OCI-LY7 (cell line): ENCODE measurements at regions not wholly inside any gene's neighbourhood (a gene's known extent, or its start where the extent isn't known, plus 50 kb on each side); places are given as distances from the start of the nearest gene placed in this dataset.

Experiments
- BruUV-seq: library from RNA; stranded (reverse); fragments of 400-500 nt; replicated peaks from 2 replicates; lab custom pipeline; 2021; lab: Mats Ljungman, UMichigan
- CTCF ChIA-PET: fragments of 300-600 bp; sonication (Branson Sonifier 250); formaldehyde crosslinking; loops from one replicate; lab custom pipeline; 2022; ENCODE audit warnings: antibody characterized with exemption; ENCODE audit not compliant: unreplicated experiment; lab: Charles Lee
- POLR2A ChIA-PET: fragments of 300-600 bp; sonication (Branson Sonifier 250); formaldehyde crosslinking; loops from one replicate; lab custom pipeline; 2022; ENCODE audit warnings: antibody characterized with exemption; lab: Charles Lee
- DNase-seq: peaks from one replicate; pipeline ENCODE4 v3.0.0-alpha.2; 2015; ENCODE audit warnings: low spot score
- H2AFZ ChIP-seq: fragments of 200-600 bp; sonication (generic), shearing (Covaris generic); 2 replicates; pipeline ENCODE4 v1.6.1; 2014; ENCODE audit warnings: mild to moderate bottlenecking, antibody characterized with exemption, low read length, moderate library complexity
- H3K27ac ChIP-seq: fragments of 200-600 bp; sonication (generic); 2 replicates; pipeline ENCODE4 v1.5.1; 2014; ENCODE audit warnings: mixed run types, low read depth, mild to moderate bottlenecking, moderate library complexity, low read length, inconsistent platforms; ENCODE audit not compliant: poor library complexity, severe bottlenecking
- H3K36me3 ChIP-seq: fragments of 200-600 bp; sonication (generic); 2 replicates; pipeline ENCODE4 v1.6.1; 2014; ENCODE audit warnings: mild to moderate bottlenecking, antibody characterized with exemption, low read length, moderate library complexity, mixed read lengths; ENCODE audit not compliant: insufficient read depth
- H3K4me1 ChIP-seq: fragments of 200-600 bp; sonication (generic); 2 replicates; pipeline ENCODE4 v1.5.1; 2014; ENCODE audit warnings: mild to moderate bottlenecking, low read length; ENCODE audit not compliant: insufficient read depth, poor library complexity, severe bottlenecking
- H3K4me2 ChIP-seq: fragments of 200-600 bp; sonication (generic); 2 replicates; pipeline ENCODE4 v1.6.1; 2014; ENCODE audit warnings: mild to moderate bottlenecking, low read length
- H3K4me3 ChIP-seq: fragments of 200-600 bp; sonication (generic); 2 replicates; pipeline ENCODE4 v1.5.1; 2014; ENCODE audit warnings: mild to moderate bottlenecking, low read depth, low read length; ENCODE audit not compliant: poor library complexity, severe bottlenecking
- H3K79me2 ChIP-seq: fragments of 200-600 bp; sonication (generic); 2 replicates; pipeline ENCODE4 v1.6.1; 2016; ENCODE audit warnings: low read depth, mild to moderate bottlenecking, low read length, moderate library complexity, mixed read lengths; ENCODE audit not compliant: insufficient read depth
- H3K9me2 ChIP-seq: fragments of 200-600 bp; sonication (generic); 2 replicates; pipeline ENCODE4 v1.6.1; 2016; ENCODE audit warnings: mild to moderate bottlenecking, low read length, mixed read lengths; ENCODE audit not compliant: insufficient read depth
- H3K9me3 ChIP-seq: fragments of 200-600 bp; sonication (generic); 2 replicates; pipeline ENCODE4 v1.6.1; 2014; ENCODE audit warnings: mild to moderate bottlenecking, mixed run types, low read length, mixed read lengths
- H4K20me1 ChIP-seq: fragments of 200-600 bp; sonication (generic); 2 replicates; pipeline ENCODE4 v1.6.1; 2014; ENCODE audit warnings: mild to moderate bottlenecking, antibody characterized with exemption, low read length, moderate library complexity, mixed read lengths; ENCODE audit not compliant: insufficient read depth
- CTCF ChIP-seq: fragments of 200-600 bp; sonication (generic); conservative IDR thresholded peaks from 2 replicates; pipeline ENCODE4 v1.5.1; 2014; ENCODE audit warnings: mild to moderate bottlenecking, antibody characterized with exemption, low read length, moderate library complexity, mixed read lengths
- EZH2phosphoT487 ChIP-seq: fragments of 200-600 bp; sonication (generic); IDR thresholded peaks from 2 replicates; pipeline ENCODE4 v1.6.1; 2018; ENCODE audit warnings: low read depth, borderline replicate concordance, mild to moderate bottlenecking, mixed run types, antibody characterized with exemption, low read length, moderate library complexity, mixed read lengths
- intact Hi-C: fragments of 100-400 bp; cut with micrococcal nuclease; formaldehyde crosslinking; loops from one replicate; pipeline ENCODE4 v1.10.0; 2022; ENCODE audit not compliant: unreplicated experiment

DNA sequence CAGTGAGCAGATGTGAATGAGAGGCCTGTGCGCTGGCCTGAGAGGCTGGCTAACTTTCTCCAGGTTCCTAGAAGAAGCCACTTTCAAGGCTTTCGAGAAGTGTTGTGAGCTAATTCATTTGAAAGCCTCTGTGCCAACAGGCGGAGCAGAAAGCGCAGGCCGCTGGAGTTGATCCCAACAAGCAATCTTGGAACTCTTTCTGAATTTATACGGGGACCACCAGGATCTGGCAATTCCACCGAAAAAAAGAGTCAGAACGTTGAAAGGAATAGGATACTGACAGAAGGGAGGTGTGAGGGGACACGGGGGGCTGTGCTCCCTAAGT is 71.3 kb upstream of the METRNL start:
- H3K9me2 ChIP-seq: no peaks in the 10 kb centered on the region
- no peaks in the 10 kb centered on the region for H3K79me2 ChIP-seq
- CTCF ChIA-PET: no interaction called here
- TF ChIP-seq EZH2phosphoT487 (no peak), CTCF (no peak)
- H3K4me3 ChIP-seq: no peak overlapping the region
- BruUV-seq: no TSS peak
- no peak for DNase-seq
- no peak overlapping the region for H3K4me2 ChIP-seq
- H3K4me1 ChIP-seq: no peaks in the 10 kb centered on the region
- intact Hi-C loops: no loop called here
- H2AFZ ChIP-seq: no peak overlapping the region
- H3K27ac ChIP-seq: no peak overlapping the region
- H4K20me1 ChIP-seq: no peaks in the 10 kb centered on the region
- no peaks in the 10 kb centered on the region for H3K9me3 ChIP-seq
- POLR2A ChIA-PET: interaction anchor here (0.5 kb wide), 1 partner anchor 263 kb away, joined by 3 read pairs; no protein-coding TSS in a partner anchor
- peaks cover 7% of the 10 kb centered on the region for H3K36me3 ChIP-seq

DNA sequence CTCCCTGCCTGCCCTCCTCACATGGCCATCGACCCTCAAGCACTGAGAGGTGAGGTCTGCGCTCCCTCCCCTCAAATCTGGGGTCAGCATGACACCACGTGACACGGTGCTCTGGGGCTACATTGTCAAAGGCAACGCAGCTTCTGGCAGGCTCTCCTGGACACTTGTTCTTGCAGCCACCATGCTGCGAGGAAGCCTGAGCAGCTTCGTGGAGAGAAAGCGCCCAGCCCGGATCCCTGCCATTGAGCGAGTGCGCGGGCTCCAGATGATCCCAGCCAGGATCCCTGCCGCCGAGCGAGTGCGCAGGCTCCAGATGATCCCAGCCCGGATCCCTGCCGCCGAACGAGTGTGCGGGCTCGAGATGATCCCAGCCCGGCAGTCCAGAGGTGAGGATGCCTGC is 70.9 kb upstream of the METRNL start:
- intact Hi-C loops: no loop called here
- BruUV-seq: no TSS peak
- H3K4me3 ChIP-seq: no peak overlapping the region
- TF ChIP-seq EZH2phosphoT487 (no peak), CTCF (no peak)
- H3K4me1 ChIP-seq: no peaks in the 10 kb centered on the region
- ChIA-PET CTCF (no interaction called here), POLR2A (interaction anchor here (0.5 kb wide), 1 partner anchor 263 kb away, joined by 3 read pairs; no protein-coding TSS in a partner anchor)
- peaks cover 7% of the 10 kb centered on the region for H3K36me3 ChIP-seq
- no peaks in the 10 kb centered on the region for H3K9me3 ChIP-seq
- no peaks in the 10 kb centered on the region for H4K20me1 ChIP-seq
- H3K79me2 ChIP-seq: no peaks in the 10 kb centered on the region
- H3K27ac ChIP-seq: no peak overlapping the region
- no peak overlapping the region for H3K4me2 ChIP-seq
- H2AFZ ChIP-seq: no peak overlapping the region
- no peaks in the 10 kb centered on the region for H3K9me2 ChIP-seq
- no peak for DNase-seq

DNA sequence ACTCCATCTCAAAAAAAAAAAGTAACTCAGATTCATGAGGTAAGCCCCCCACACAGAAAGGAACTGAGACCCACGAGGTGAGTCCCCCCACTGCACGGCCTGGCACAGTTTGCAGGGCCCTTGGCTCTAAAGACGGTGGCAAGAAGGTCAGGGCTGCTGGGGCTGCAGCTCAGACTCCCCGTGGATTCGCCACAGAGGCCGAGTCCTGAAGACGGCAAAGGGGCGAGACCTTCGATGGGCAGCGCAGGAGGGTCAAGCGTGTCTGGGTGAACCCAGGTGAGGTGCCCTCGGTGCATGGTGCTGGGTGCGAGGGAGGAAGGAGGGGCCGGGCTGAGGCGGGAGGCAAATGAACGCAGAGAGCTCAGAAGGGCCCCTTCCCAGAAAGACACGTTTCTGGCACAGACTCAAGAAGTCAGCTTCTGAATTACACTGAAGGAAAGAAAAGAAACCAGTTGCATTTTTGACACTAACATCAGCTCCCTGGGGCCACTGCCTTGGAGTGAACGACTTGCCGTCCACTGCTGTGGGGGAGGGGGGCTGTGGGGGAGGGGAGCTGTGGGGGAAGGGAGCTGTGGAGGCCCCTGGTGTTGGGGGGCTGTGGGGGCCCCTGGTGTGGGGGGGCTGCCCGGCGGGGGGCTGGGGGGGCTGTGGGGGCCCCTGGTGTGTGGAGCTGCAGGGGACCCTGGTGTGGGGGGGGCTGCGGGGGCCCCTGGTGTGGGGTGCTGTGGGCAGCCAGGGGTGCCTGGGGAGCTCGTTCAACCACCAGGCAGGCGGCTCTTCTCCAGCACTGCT is 69.8 kb upstream of the METRNL start:
- BruUV-seq: no TSS peak
- Histone ChIP-seq H4K20me1 (no peaks in the 10 kb centered on the region), H3K9me2 (no peaks in the 10 kb centered on the region), H3K27ac (no peak overlapping the region), H3K4me3 (no peak overlapping the region), H3K9me3 (no peaks in the 10 kb centered on the region), H3K79me2 (no peaks in the 10 kb centered on the region), H3K36me3 (peaks cover 7% of the 10 kb centered on the region), H2AFZ (no peak overlapping the region), H3K4me2 (no peak overlapping the region), H3K4me1 (no peaks in the 10 kb centered on the region)
- POLR2A ChIA-PET: no interaction called here
- CTCF ChIA-PET: no interaction called here
- TF ChIP-seq CTCF: no peak
- TF ChIP-seq EZH2phosphoT487: no peak
- no peak for DNase-seq
- intact Hi-C loops: no loop called here
